HepG2 (cell line): ENCODE measurements at regions not wholly inside any gene's neighbourhood (a gene's known extent, or its start where the extent isn't known, plus 50 kb on each side); places are given as distances from the start of the nearest gene placed in this dataset.

ENCODE experiments used
- ATAC-seq: fragments of 200-7000 bp; cut with Tn5 transposase; 3 replicates; pipeline ENCODE4 v1.9.1; 2020; ENCODE audit warnings: mild to moderate bottlenecking, moderate library complexity
- BruUV-seq: library from RNA; stranded (reverse); fragments of 400-500 nt; replicated peaks from 2 replicates; lab custom pipeline; 2021; lab: Mats Ljungman, UMichigan
- CTCF ChIA-PET: fragments of 300-600 bp; formaldehyde crosslinking; extraction: SDS; loops from one replicate; lab custom pipeline; 2021; ENCODE audit warnings: low total read pairs, inconsistent platforms, low intra/inter-chr PET ratio; lab: Yijun Ruan, JAX
- POLR2A ChIA-PET: fragments of 350-600 bp; sonication (Branson Sonifier 250); formaldehyde crosslinking; loops from one replicate; lab custom pipeline; 2020; ENCODE audit warnings: antibody characterized with exemption, inconsistent platforms; lab: Yijun Ruan, JAX
- DNase-seq: peaks from one replicate; pipeline ENCODE4 v3.0.0-alpha.2; 2015; ENCODE audit warnings: low spot score
- FAIRE-seq: peaks from 3 replicates; lab custom pipeline; 2011; peaks lifted over from hg19 to GRCh38; lab: Jason Lieb, UNC
- H2AFZ ChIP-seq: one replicate; pipeline ENCODE4 v1.6.1; 2011; ENCODE audit warnings: low read length, inconsistent platforms
- H3K27ac ChIP-seq: fragments of 300-600 bp; 3 replicates; pipeline ENCODE4 v1.8.0; 2011; ENCODE audit warnings: mixed run types, mild to moderate bottlenecking, mixed read lengths, low read length, inconsistent platforms; ENCODE audit not compliant: insufficient read depth; ENCODE audit errors: extremely low read length
- H3K27me3 ChIP-seq, 2 experiments: fragments of 200-600 bp in 1 of 2; 2 replicates in 1 of 2; 3 replicates in 1 of 2; pipeline versions ENCODE4 v1.6.0 to v1.8.0; 2011; ENCODE audit warnings: low read length in 2 of 2, mild to moderate bottlenecking in 2 of 2, moderate library complexity in 2 of 2, inconsistent platforms in 1 of 2; ENCODE audit not compliant: insufficient read depth in 2 of 2, control insufficient read depth in 1 of 2
- H3K36me3 ChIP-seq, 2 experiments: fragments of 200-600 bp in 1 of 2; replicated peaks in 1 of 2; 2 replicates in 1 of 2; 3 replicates in 1 of 2; pipeline versions ENCODE4 v1.5.1 to v1.8.0; 2011; ENCODE audit warnings: low read length in 2 of 2, inconsistent platforms in 1 of 2; ENCODE audit not compliant: insufficient read depth in 2 of 2, control insufficient read depth in 1 of 2
- H3K4me1 ChIP-seq: 2 replicates; pipeline ENCODE4 v1.5.1; 2012; ENCODE audit warnings: low read length, inconsistent platforms; ENCODE audit not compliant: insufficient read depth
- H3K4me2 ChIP-seq: 2 replicates; pipeline ENCODE4 v1.6.0; 2011; ENCODE audit warnings: low read depth, low read length, inconsistent platforms
- H3K4me3 ChIP-seq, 3 experiments: fragments of 200-600 bp in 1 of 3; sonication (generic), shearing (Covaris generic) in 1 of 3; replicated peaks in 1 of 3; 2 replicates each; pipeline ENCODE4 v1.5.1; 2011 to 2016; ENCODE audit warnings: low read length in 3 of 3, inconsistent platforms in 2 of 3, low read depth in 2 of 3, mild to moderate bottlenecking in 2 of 3, control low read depth in 1 of 3, mixed read lengths in 1 of 3; ENCODE audit not compliant: insufficient read depth in 1 of 3
- H3K79me2 ChIP-seq: one replicate; pipeline ENCODE4 v1.6.1; 2011; ENCODE audit warnings: low read length, inconsistent platforms; ENCODE audit not compliant: insufficient read depth
- H3K9ac ChIP-seq: 2 replicates; pipeline ENCODE4 v1.6.0; 2011; ENCODE audit warnings: mild to moderate bottlenecking, low read depth, low read length, inconsistent platforms; ENCODE audit not compliant: insufficient read depth
- H3K9me3 ChIP-seq: 2 replicates; pipeline ENCODE4 v1.5.1; 2012; ENCODE audit warnings: mild to moderate bottlenecking, low read length
- H4K20me1 ChIP-seq: 2 replicates; pipeline ENCODE4 v1.6.0; 2011; ENCODE audit warnings: inconsistent platforms, mild to moderate bottlenecking, low read length, moderate library complexity; ENCODE audit not compliant: insufficient read depth
- CENPT ChIP-seq: sonication (generic); formaldehyde crosslinking; IDR thresholded peaks from 2 replicates; pipeline ENCODE4 v1.8.0; 2022; ENCODE audit warnings: low read depth, mild to moderate bottlenecking, moderate library complexity, missing genetic modification reagents
- DMAP1 ChIP-seq: IDR thresholded peaks from 2 replicates; pipeline ENCODE4 v1.6.1; 2016
- KDM4B ChIP-seq: sonication (generic); formaldehyde crosslinking; IDR thresholded peaks from 2 replicates; pipeline ENCODE4 v1.4.0; 2020; ENCODE audit warnings: missing genetic modification reagents
- NAIF1 ChIP-seq: sonication (generic); formaldehyde crosslinking; IDR thresholded peaks from 2 replicates; pipeline ENCODE4 v1.5.0; 2020; ENCODE audit warnings: mild to moderate bottlenecking, missing genetic modification reagents, borderline replicate concordance
- PLSCR1 ChIP-seq: sonication (generic); formaldehyde crosslinking; IDR thresholded peaks from 2 replicates; pipeline ENCODE4 v1.5.0; 2020; ENCODE audit warnings: missing genetic modification reagents, mild to moderate bottlenecking, borderline replicate concordance
- POGK ChIP-seq: sonication (generic); formaldehyde crosslinking; conservative IDR thresholded peaks from 2 replicates; pipeline ENCODE4 v1.8.0; 2022; ENCODE audit warnings: mild to moderate bottlenecking, moderate library complexity, missing genetic modification reagents
- SNAPC5 ChIP-seq: sonication (generic); formaldehyde crosslinking; IDR thresholded peaks from 2 replicates; pipeline ENCODE4 v1.8.1; 2023; ENCODE audit warnings: mild to moderate bottlenecking, missing genetic modification reagents, borderline replicate concordance
- SNRNP70 ChIP-seq: fragments of 200-400 bp; formaldehyde crosslinking; IDR thresholded peaks from 2 replicates; pipeline ENCODE4 v1.6.1; 2017; ENCODE audit warnings: mild to moderate bottlenecking, low read depth, low read length, moderate library complexity
- YY1 ChIP-seq: IDR thresholded peaks from 2 replicates; pipeline ENCODE4 v1.6.1; 2011; ENCODE audit warnings: low read length, low read depth, moderate library complexity, mild to moderate bottlenecking; ENCODE audit not compliant: insufficient read depth, insufficient replicate concordance
- ZNF382 ChIP-seq: sonication (generic); formaldehyde crosslinking; IDR thresholded peaks from 2 replicates; pipeline ENCODE4 v1.5.0; 2020; ENCODE audit warnings: missing genetic modification reagents, mild to moderate bottlenecking, borderline replicate concordance
- WGBS: methylation state at CpG from one replicate; pipeline ENCODE4 v1.1.6; 2017; ENCODE audit warnings: low lambda C conversion rate; 5-methylcytosine and 5-hydroxymethylcytosine counted together
- in situ Hi-C: cut with HindIII; loops from 2 replicates; pipeline ENCODE4 v1.10.0; 2017; ENCODE audit warnings: low pct_unique_long_range_greater_than_20kb; ENCODE audit not compliant: extremely low pct_ligation_motif_present
- intact Hi-C: fragments of 100-400 bp; cut with micrococcal nuclease; formaldehyde crosslinking; loops from one replicate; pipeline ENCODE4 v1.10.0; 2022; ENCODE audit not compliant: unreplicated experiment
- TF ChIP-seq, protein P1 (sequence below): sonication (generic); formaldehyde crosslinking; IDR thresholded peaks from 2 replicates; pipeline ENCODE4 v1.5.1; 2020; ENCODE audit warnings: mild to moderate bottlenecking, missing genetic modification reagents, borderline replicate concordance

GRCh38 chr13:26463296-26463695, 94.2 kb upstream of the WASF3 start:
- 61% methylated on average over 6 of the region's 6 CpGs for WGBS
- CTCF ChIA-PET: no interaction called here
- BruUV-seq: no TSS peak
- Histone ChIP-seq H3K9me3 (no peaks in the 10 kb centered on the region), H3K36me3 (no peaks in the 10 kb centered on the region), H3K79me2 (no peaks in the 10 kb centered on the region), H3K4me2 (no peak overlapping the region), H3K9ac (no peak overlapping the region), H3K4me1 (no peaks in the 10 kb centered on the region), H3K27me3 (peaks cover 0 to 10% of the 10 kb centered on the region in 2 experiments; a peak in 3 of 5 replicates), H2AFZ (no peak overlapping the region)
- in situ Hi-C loops: no loop called here
- intact Hi-C loops: no loop called here
- FAIRE-seq (no peak), DNase-seq (no peak)
- no peak for TF ChIP-seq YY1
- TF ChIP-seq CENPT (CRISPR knock-in tag): no peak
- no peak for TF ChIP-seq POGK (CRISPR knock-in tag)
- TF ChIP-seq, protein P1, sequence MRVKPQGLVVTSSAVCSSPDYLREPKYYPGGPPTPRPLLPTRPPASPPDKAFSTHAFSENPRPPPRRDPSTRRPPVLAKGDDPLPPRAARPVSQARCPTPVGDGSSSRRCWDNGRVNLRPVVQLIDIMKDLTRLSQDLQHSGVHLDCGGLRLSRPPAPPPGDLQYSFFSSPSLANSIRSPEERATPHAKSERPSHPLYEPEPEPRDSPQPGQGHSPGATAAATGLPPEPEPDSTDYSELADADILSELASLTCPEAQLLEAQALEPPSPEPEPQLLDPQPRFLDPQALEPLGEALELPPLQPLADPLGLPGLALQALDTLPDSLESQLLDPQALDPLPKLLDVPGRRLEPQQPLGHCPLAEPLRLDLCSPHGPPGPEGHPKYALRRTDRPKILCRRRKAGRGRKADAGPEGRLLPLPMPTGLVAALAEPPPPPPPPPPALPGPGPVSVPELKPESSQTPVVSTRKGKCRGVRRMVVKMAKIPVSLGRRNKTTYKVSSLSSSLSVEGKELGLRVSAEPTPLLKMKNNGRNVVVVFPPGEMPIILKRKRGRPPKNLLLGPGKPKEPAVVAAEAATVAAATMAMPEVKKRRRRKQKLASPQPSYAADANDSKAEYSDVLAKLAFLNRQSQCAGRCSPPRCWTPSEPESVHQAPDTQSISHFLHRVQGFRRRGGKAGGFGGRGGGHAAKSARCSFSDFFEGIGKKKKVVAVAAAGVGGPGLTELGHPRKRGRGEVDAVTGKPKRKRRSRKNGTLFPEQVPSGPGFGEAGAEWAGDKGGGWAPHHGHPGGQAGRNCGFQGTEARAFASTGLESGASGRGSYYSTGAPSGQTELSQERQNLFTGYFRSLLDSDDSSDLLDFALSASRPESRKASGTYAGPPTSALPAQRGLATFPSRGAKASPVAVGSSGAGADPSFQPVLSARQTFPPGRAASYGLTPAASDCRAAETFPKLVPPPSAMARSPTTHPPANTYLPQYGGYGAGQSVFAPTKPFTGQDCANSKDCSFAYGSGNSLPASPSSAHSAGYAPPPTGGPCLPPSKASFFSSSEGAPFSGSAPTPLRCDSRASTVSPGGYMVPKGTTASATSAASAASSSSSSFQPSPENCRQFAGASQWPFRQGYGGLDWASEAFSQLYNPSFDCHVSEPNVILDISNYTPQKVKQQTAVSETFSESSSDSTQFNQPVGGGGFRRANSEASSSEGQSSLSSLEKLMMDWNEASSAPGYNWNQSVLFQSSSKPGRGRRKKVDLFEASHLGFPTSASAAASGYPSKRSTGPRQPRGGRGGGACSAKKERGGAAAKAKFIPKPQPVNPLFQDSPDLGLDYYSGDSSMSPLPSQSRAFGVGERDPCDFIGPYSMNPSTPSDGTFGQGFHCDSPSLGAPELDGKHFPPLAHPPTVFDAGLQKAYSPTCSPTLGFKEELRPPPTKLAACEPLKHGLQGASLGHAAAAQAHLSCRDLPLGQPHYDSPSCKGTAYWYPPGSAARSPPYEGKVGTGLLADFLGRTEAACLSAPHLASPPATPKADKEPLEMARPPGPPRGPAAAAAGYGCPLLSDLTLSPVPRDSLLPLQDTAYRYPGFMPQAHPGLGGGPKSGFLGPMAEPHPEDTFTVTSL (CRISPR knock-in tag): no peak
- TF ChIP-seq SNRNP70: no peak
- no peak for TF ChIP-seq DMAP1
- no peak for TF ChIP-seq KDM4B (CRISPR knock-in tag)
- TF ChIP-seq PLSCR1: no peak
- TF ChIP-seq SNAPC5: no peak
- TF ChIP-seq ZNF382 (CRISPR knock-in tag): no peak
- no peak for TF ChIP-seq NAIF1 (CRISPR knock-in tag)
- TF ChIP-seq, all 625 proteins: peak for 0
- no peak for ATAC-seq
- H3K27ac ChIP-seq: no peak overlapping the region
- no peak overlapping the region for H3K4me3 ChIP-seq
- POLR2A ChIA-PET: no interaction called here
- no peaks in the 10 kb centered on the region for H4K20me1 ChIP-seq
